ENCODE measurements at regions not wholly inside any gene's neighbourhood (a gene's known extent, or its start where the extent isn't known, plus 50 kb on each side); places are given as distances from the start of the nearest gene placed in this dataset.

DNA sequence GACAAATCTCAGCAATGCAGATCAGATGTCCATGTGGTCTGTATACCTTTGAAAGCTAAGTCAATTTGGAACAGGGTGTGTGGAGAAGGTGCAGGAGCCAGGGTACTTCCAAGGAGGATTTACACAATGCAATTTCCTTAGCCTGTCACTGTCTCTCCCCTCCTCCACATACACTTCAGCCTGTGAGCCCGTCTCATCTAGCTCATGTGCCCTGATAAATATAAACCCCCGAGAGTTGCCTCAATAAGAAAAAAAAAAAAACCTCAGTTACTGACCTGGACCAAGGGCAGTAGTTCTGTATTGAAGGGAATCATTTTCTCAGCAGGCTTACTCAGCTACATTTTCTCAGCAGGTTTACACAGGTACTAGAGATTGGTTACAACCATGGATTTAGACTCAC is 132.1 kb upstream of the PELI2 start:
- no peak for DNase-seq (ENCODE audit: low read depth)
- H3K4me3 ChIP-seq (ENCODE audit: low read length): no peak overlapping the region
- TF ChIP-seq, protein P1, sequence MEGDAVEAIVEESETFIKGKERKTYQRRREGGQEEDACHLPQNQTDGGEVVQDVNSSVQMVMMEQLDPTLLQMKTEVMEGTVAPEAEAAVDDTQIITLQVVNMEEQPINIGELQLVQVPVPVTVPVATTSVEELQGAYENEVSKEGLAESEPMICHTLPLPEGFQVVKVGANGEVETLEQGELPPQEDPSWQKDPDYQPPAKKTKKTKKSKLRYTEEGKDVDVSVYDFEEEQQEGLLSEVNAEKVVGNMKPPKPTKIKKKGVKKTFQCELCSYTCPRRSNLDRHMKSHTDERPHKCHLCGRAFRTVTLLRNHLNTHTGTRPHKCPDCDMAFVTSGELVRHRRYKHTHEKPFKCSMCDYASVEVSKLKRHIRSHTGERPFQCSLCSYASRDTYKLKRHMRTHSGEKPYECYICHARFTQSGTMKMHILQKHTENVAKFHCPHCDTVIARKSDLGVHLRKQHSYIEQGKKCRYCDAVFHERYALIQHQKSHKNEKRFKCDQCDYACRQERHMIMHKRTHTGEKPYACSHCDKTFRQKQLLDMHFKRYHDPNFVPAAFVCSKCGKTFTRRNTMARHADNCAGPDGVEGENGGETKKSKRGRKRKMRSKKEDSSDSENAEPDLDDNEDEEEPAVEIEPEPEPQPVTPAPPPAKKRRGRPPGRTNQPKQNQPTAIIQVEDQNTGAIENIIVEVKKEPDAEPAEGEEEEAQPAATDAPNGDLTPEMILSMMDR (conservative IDR thresholded peaks at IDR 0.05; ENCODE audit: low read length): no peak

DNA sequence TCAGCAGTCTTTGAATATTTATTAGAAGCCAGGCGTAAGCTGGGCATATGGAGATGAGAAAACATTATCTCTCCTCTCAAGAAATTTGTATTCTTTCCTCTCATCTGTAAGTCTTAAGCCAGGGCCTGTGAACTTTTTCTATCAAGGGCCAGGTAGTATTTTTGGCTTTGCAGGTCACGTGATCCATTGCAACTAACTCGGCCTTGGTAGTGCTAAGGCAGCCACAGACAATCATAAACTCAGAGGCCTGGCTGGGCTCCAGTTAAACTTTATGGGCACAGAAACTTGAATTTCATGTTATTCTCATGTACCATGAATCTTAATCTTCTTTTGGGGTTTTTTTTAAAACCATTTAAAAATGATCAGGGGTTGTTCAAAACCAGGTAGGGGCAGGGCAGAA is 117.4 kb upstream of the PELI2 start:
- DNase-seq (ENCODE audit: low read depth): no peak
- no peak overlapping the region for H3K4me3 ChIP-seq (ENCODE audit: low read length)
- TF ChIP-seq, protein P1 (conservative IDR thresholded peaks at IDR 0.05; ENCODE audit: low read length): no peak

DNA sequence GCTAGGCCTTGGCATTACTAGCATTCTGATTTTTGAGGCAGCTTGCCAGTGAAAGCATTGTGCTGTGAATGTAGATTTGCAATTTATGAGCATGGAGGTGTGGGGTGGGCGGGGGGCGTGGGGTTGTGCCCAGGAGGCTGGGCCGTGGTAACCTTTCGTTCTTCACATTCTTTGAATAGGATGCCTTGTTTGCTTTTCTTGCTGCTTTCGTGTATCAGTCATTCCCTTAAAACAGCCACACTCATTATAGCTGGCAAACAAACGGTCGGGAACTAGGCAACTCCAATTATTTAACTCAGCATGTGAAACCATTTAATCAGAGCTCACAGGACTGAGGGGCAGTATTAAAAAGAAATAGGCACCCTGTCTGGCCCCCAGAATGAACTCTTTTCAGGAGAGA is 115.9 kb upstream of the PELI2 start:
- H3K4me3 ChIP-seq (ENCODE audit: low read length): no peak overlapping the region
- TF ChIP-seq, protein P1 (conservative IDR thresholded peaks at IDR 0.05; ENCODE audit: low read length): no peak
- DNase-seq (ENCODE audit: low read depth): peak; percentile 63

DNA sequence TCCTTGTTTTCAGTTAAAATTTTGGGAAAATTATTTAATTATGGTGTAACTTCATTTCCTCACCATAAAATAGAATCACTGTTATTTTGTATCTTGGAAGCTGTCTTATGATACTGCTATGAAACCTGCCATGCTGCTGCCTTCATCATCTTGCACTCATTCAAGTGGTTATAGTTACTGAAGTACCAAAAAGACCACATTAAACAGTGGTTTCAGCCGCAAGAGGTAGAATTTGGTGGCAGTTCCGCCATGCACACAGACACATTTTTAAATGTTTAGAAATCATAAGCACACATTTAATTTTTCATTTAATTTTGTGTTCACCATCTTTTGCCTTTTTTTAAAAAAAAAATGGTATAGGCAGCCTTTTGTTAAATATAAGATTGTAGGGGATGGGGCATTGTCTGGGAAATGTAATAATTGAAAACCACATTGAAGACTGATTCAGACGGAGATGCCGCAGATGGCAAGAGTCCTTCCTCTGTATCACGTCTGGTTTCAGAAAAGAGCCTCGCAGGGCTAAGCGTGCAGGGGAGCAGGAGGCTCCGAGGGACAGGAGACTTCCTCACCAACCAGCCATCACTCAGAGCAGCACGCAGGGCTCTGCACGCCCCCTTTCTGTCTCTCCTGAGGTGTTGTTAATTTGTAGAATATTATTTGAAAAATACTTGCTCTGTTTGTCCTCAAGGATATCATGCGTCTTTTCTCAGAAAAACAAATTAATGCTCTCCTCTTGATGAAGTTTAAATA is 115.2 kb upstream of the PELI2 start:
- TF ChIP-seq, protein P1 (conservative IDR thresholded peaks at IDR 0.05; ENCODE audit: low read length): no peak
- H3K4me3 ChIP-seq (ENCODE audit: low read length): no peak overlapping the region
- no peak for DNase-seq (ENCODE audit: low read depth)

DNA sequence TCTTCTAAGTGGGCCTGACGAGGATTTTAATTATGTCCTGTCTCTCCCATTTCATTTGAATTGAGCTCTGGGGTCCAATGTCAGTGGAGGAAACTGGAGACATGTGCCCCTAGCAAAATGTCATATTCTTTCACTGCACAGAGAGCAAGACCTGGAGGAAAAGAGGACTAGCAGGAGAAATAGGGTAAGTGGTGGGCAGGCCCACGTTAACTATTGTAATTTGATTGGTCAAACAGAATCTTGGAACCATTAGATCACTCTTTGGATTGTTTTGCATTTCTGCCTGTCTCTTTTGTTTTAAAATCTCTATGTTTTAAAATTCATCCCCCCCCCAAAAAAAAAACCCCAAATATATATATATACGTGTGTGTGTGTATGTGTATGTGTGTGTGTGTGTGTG is 113.9 kb upstream of the PELI2 start:
- DNase-seq (ENCODE audit: low read depth): no peak
- TF ChIP-seq, protein P1 (conservative IDR thresholded peaks at IDR 0.05; ENCODE audit: low read length): no peak
- peak overlapping the region; percentile 49; the same call in 1 of the 2 replicates for H3K4me3 ChIP-seq (ENCODE audit: low read length)

DNA sequence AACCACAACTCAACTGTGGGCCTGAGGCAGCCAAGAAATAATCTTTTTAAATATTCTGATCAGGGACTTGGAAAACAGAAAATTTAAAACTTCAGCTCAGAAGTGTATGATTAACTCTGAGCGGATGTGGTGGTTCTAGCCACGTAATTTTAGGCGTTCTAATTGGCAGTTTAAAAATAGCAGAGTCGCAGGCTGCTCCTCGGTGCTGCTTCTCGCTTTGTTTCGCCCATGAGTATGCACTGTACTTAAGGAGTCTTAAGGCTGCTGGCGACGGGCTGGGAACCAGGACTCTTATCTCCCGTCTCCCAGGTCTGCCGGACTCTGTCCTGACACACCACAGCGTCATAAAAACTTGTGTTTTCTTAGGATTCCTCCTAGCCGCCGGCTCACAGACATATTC is 113.4 kb upstream of the PELI2 start:
- DNase-seq (ENCODE audit: low read depth): peak; percentile 81
- TF ChIP-seq, protein P1 (conservative IDR thresholded peaks at IDR 0.05; ENCODE audit: low read length): no peak
- peak overlapping the region; percentile 49 for H3K4me3 ChIP-seq (ENCODE audit: low read length)

Data from AG10803 (cell line).